ENCODE measurements at regions not wholly inside any gene's neighbourhood (a gene's known extent, or its start where the extent isn't known, plus 50 kb on each side); places are given as distances from the start of the nearest gene placed in this dataset.

GRCh38 chr11:106503901-106504300, 426.4 kb downstream of the AASDHPPT start:
- H3K9me3 ChIP-seq (ENCODE audit: control insufficient read depth in 4 of 4, low read length in 3 of 4) = no peaks in the 10 kb centered on the region
- 77% methylated on average over 1 of the region's 1 CpG for whole genome bisulfite sequencing
- H3K27me3 ChIP-seq (ENCODE audit: control insufficient read depth in 4 of 4, insufficient read depth in 4 of 4, low read length in 3 of 4) = no peaks in the 10 kb centered on the region
- no peaks in the 10 kb centered on the region for H3K4me1 ChIP-seq (ENCODE audit: control insufficient read depth in 4 of 4, insufficient read depth in 4 of 4, low read length in 3 of 4)
- H3K4me3 ChIP-seq (ENCODE audit: low read depth in 1 of 3, low read length in 3 of 3) = no peak overlapping the region
- no peak overlapping the region for H3K9ac ChIP-seq (ENCODE audit: low read depth in 1 of 2, low read length in 2 of 2)
- no peaks in the 10 kb centered on the region for H3K36me3 ChIP-seq (ENCODE audit: control insufficient read depth in 4 of 4, insufficient read depth in 3 of 4, low read depth in 1 of 4, low read length in 3 of 4)
- TF ChIP-seq GABPA (IDR thresholded peaks at IDR 0.05 in 1 of 2, conservative IDR thresholded peaks at IDR 0.05 in 1 of 2) (no peak), JUND (IDR thresholded peaks at IDR 0.05) (no peak), ATF3 (IDR thresholded peaks at IDR 0.05) (no peak), EGR1 (IDR thresholded peaks at IDR 0.05; ENCODE audit: low read depth in 2 of 2) (no peak), TAF1 (conservative IDR thresholded peaks at IDR 0.05) (no peak), FOXA2 (IDR thresholded peaks at IDR 0.05) (no peak), FOXA1 (IDR thresholded peaks at IDR 0.05) (no peak), REST (IDR thresholded peaks at IDR 0.05) (no peak), RAD21 (IDR thresholded peaks at IDR 0.05) (no peak), NR2F2 (IDR thresholded peaks at IDR 0.05) (no peak), YY1 (IDR thresholded peaks at IDR 0.05) (no peak), SP1 (IDR thresholded peaks at IDR 0.05) (no peak)
- H3K27ac ChIP-seq (ENCODE audit: low read depth in 1 of 2, low read length in 2 of 2) = no peak overlapping the region
- DNase-seq (ENCODE audit: low spot score) = no peak

GRCh38 chr11:106507645-106508306, 430.3 kb downstream of the AASDHPPT start:
- H3K9ac ChIP-seq (ENCODE audit: low read depth in 1 of 2, low read length in 2 of 2) = no peak overlapping the region
- WGBS = 36% methylated on average over 1 of the region's 1 CpG
- DNase-seq (ENCODE audit: low spot score) = no peak
- no peak overlapping the region for H3K27ac ChIP-seq (ENCODE audit: low read depth in 1 of 2, low read length in 2 of 2)
- TF ChIP-seq MAX (IDR thresholded peaks at IDR 0.05) (no peak), ATF3 (IDR thresholded peaks at IDR 0.05) (no peak), FOXA2 (IDR thresholded peaks at IDR 0.05) (no peak), GABPA (IDR thresholded peaks at IDR 0.05 in 1 of 2, conservative IDR thresholded peaks at IDR 0.05 in 1 of 2) (no peak), EGR1 (IDR thresholded peaks at IDR 0.05; ENCODE audit: low read depth in 2 of 2) (no peak), HNF4A (conservative IDR thresholded peaks at IDR 0.05) (no peak), CTCF (IDR thresholded peaks at IDR 0.05; ENCODE audit: low read depth, low read length, missing input control) (no peak), HNF4G (IDR thresholded peaks at IDR 0.05) (no peak), RAD21 (IDR thresholded peaks at IDR 0.05) (no peak), RXRA (IDR thresholded peaks at IDR 0.05) (no peak), TAF1 (conservative IDR thresholded peaks at IDR 0.05) (no peak), NR2F2 (IDR thresholded peaks at IDR 0.05) (no peak), YY1 (IDR thresholded peaks at IDR 0.05) (no peak), FOXA1 (IDR thresholded peaks at IDR 0.05) (no peak), SP1 (IDR thresholded peaks at IDR 0.05) (no peak), JUND (IDR thresholded peaks at IDR 0.05) (no peak), REST (IDR thresholded peaks at IDR 0.05) (no peak)
- no peaks in the 10 kb centered on the region for H3K27me3 ChIP-seq (ENCODE audit: control insufficient read depth in 4 of 4, insufficient read depth in 4 of 4, low read length in 3 of 4)
- no peak overlapping the region for H3K4me3 ChIP-seq (ENCODE audit: low read depth in 1 of 3, low read length in 3 of 3)
- H3K4me1 ChIP-seq (ENCODE audit: control insufficient read depth in 4 of 4, insufficient read depth in 4 of 4, low read length in 3 of 4) = no peaks in the 10 kb centered on the region
- H3K36me3 ChIP-seq (ENCODE audit: control insufficient read depth in 4 of 4, insufficient read depth in 3 of 4, low read depth in 1 of 4, low read length in 3 of 4) = no peaks in the 10 kb centered on the region
- no peaks in the 10 kb centered on the region for H3K9me3 ChIP-seq (ENCODE audit: control insufficient read depth in 4 of 4, low read length in 3 of 4)
